Suprapubic skin (tissue), 3 donors: ENCODE measurements at regions not wholly inside any gene's neighbourhood (a gene's known extent, or its start where the extent isn't known, plus 50 kb on each side); places are given as distances from the start of the nearest gene placed in this dataset.

Experiments used
- CTCF ChIP-seq, 2 donors: fragments of 200-600 bp in 1 of 2; fragments of 450-650 bp in 1 of 2; sonication (generic) in 1 of 2; IDR thresholded peaks; one replicate each; pipeline ENCODE4 v1.5.1; 2016 to 2019; ENCODE audit warnings: antibody characterized with exemption in 2 of 2, mild to moderate bottlenecking in 1 of 2, moderate library complexity in 1 of 2
- EP300 ChIP-seq: sonication (generic); formaldehyde crosslinking; IDR thresholded peaks from one replicate; pipeline ENCODE4 v1.6.1; 2017; ENCODE audit warnings: antibody characterized with exemption

- TF ChIP-seq EP300 (no peak), CTCF (IDR thresholded peaks at IDR 0.05) (no peak)
Observed at GRCh38 chr2:140157816-140158215, 1377.6 kb upstream of the NXPH2 start.
